A673 (cell line): ENCODE measurements at regions not wholly inside any gene's neighbourhood (a gene's known extent, or its start where the extent isn't known, plus 50 kb on each side); places are given as distances from the start of the nearest gene placed in this dataset.
A peak's percentile ranks its signal among the peaks of the same experiment; 100 is the strongest.

Source experiments
- BruUV-seq: library from RNA; stranded (reverse); fragments of 400-500 nt; replicated peaks from 2 replicates; lab custom pipeline; 2021; lab: Mats Ljungman, UMichigan
- CTCF ChIA-PET: fragments of 300-600 bp; sonication (Branson Sonifier 250); formaldehyde crosslinking; loops from one replicate; lab custom pipeline; 2022; ENCODE audit warnings: antibody characterized with exemption; lab: Charles Lee
- POLR2A ChIA-PET: fragments of 300-600 bp; sonication (Branson Sonifier 250); formaldehyde crosslinking; loops from one replicate; lab custom pipeline; 2022; ENCODE audit warnings: antibody characterized with exemption; ENCODE audit not compliant: low non-redundant PET; lab: Charles Lee
- DNase-seq: peaks from one replicate; pipeline ENCODE4 v3.0.0-alpha.2; 2015; ENCODE audit warnings: low spot score
- H3K27ac ChIP-seq: fragments of 200-600 bp; sonication (generic); 2 replicates; pipeline ENCODE4 v1.5.1; 2016; ENCODE audit warnings: mixed run types, low read depth, mild to moderate bottlenecking, mixed read lengths, antibody characterized with exemption, low read length; ENCODE audit not compliant: poor library complexity, severe bottlenecking
- H3K27me3 ChIP-seq: fragments of 200-600 bp; sonication (generic); replicated peaks from 2 replicates; pipeline ENCODE4 v1.6.1; 2017; ENCODE audit warnings: mixed run types, low read depth, mild to moderate bottlenecking, mixed read lengths, antibody characterized with exemption, low read length; ENCODE audit not compliant: insufficient read depth, poor library complexity
- H3K36me3 ChIP-seq: fragments of 200-600 bp; sonication (generic); 2 replicates; pipeline ENCODE4 v1.6.1; 2016; ENCODE audit warnings: mixed run types, mild to moderate bottlenecking, mixed read lengths, antibody characterized with exemption, low read length; ENCODE audit not compliant: insufficient read depth, poor library complexity, severe bottlenecking
- H3K4me1 ChIP-seq: fragments of 200-600 bp; sonication (generic); 2 replicates; pipeline ENCODE4 v1.6.1; 2017; ENCODE audit warnings: mixed run types, mild to moderate bottlenecking, mixed read lengths, antibody characterized with exemption, low read length; ENCODE audit not compliant: insufficient read depth, poor library complexity, severe bottlenecking
- H3K4me3 ChIP-seq: fragments of 200-600 bp; sonication (generic); 2 replicates; pipeline ENCODE4 v1.5.1; 2016; ENCODE audit warnings: low read depth, mixed run types, mild to moderate bottlenecking, mixed read lengths, low read length; ENCODE audit not compliant: poor library complexity, severe bottlenecking
- H3K9me3 ChIP-seq: fragments of 200-600 bp; sonication (generic); 2 replicates; pipeline ENCODE4 v1.6.1; 2016; ENCODE audit warnings: mixed run types, low read depth, mild to moderate bottlenecking, mixed read lengths, antibody characterized with exemption, low read length; ENCODE audit not compliant: poor library complexity, severe bottlenecking
- CTCF ChIP-seq: fragments of 300-800, 200-600 bp; sonication (generic); conservative IDR thresholded peaks from 2 replicates; pipeline ENCODE4 v1.5.1; 2017; ENCODE audit warnings: low read depth, mild to moderate bottlenecking, antibody characterized with exemption, low read length, moderate library complexity, mixed read lengths
- EZH2 ChIP-seq: fragments of 200-600 bp; sonication (generic); IDR thresholded peaks from 2 replicates; pipeline ENCODE4 v1.6.1; 2017; ENCODE audit warnings: borderline replicate concordance, low read depth, mild to moderate bottlenecking, mixed read lengths, antibody characterized with exemption, low read length; ENCODE audit not compliant: poor library complexity, severe bottlenecking
- intact Hi-C: fragments of 100-400 bp; cut with micrococcal nuclease; formaldehyde crosslinking; loops from one replicate; pipeline ENCODE4 v1.10.0; 2022; ENCODE audit not compliant: unreplicated experiment

- ChIA-PET CTCF (no interaction called here), POLR2A (no interaction called here)
Observed at GRCh38 chr6:27073441-27073840, 174.1 kb upstream of the PRSS16 start.

GRCh38 chr6:27076116-27076515, 171.4 kb upstream of the PRSS16 start:
- Histone ChIP-seq H3K4me1 (no peaks in the 10 kb centered on the region), H3K4me3 (no peak overlapping the region), H3K27ac (no peak overlapping the region), H3K27me3 (no peaks in the 10 kb centered on the region), H3K9me3 (no peaks in the 10 kb centered on the region), H3K36me3 (no peaks in the 10 kb centered on the region)
- no peak for TF ChIP-seq CTCF
- TF ChIP-seq EZH2: no peak
- intact Hi-C loops: no loop called here
- CTCF ChIA-PET: no interaction called here
- BruUV-seq: no TSS peak
- DNase-seq: no peak
- POLR2A ChIA-PET: no interaction called here

More at GRCh38 chr6:27073441-27073840, 174.1 kb upstream of the PRSS16 start:
- no peak for DNase-seq
- no peaks in the 10 kb centered on the region for H3K27me3 ChIP-seq
- TF ChIP-seq EZH2: no peak
- TF ChIP-seq CTCF: no peak
- no peaks in the 10 kb centered on the region for H3K9me3 ChIP-seq
- no peaks in the 10 kb centered on the region for H3K36me3 ChIP-seq
- no peak overlapping the region for H3K27ac ChIP-seq
- no peaks in the 10 kb centered on the region for H3K4me1 ChIP-seq
- no TSS peak for BruUV-seq
- no peak overlapping the region for H3K4me3 ChIP-seq
- intact Hi-C loops: no loop called here

GRCh38 chr6:27078734-27079357, 168.7 kb upstream of the PRSS16 start:
- Histone ChIP-seq H3K9me3 (no peaks in the 10 kb centered on the region), H3K27ac (no peak overlapping the region), H3K4me1 (no peaks in the 10 kb centered on the region), H3K4me3 (peak overlapping the region; percentile 39), H3K36me3 (no peaks in the 10 kb centered on the region), H3K27me3 (no peaks in the 10 kb centered on the region)
- BruUV-seq: no TSS peak
- DNase-seq: peak; percentile 78
- ChIA-PET CTCF (interaction anchor here (1.1 kb wide), 1 partner anchor 737 kb away, joined by 4 read pairs; no protein-coding TSS in a partner anchor), POLR2A (no interaction called here)
- intact Hi-C loops: loop anchor here (1.0 kb wide), 1 partner anchor 472 kb away; no protein-coding TSS in a partner anchor
- TF ChIP-seq EZH2 (no peak), CTCF (peak; percentile 87)
